ENCODE measurements at regions not wholly inside any gene's neighbourhood (a gene's known extent, or its start where the extent isn't known, plus 50 kb on each side); places are given as distances from the start of the nearest gene placed in this dataset.

GRCh38 chr10:28241741-28242399 is 61.0 kb downstream of the MPP7 start:
- TF ChIP-seq CTCF (IDR thresholded peaks at IDR 0.05), result peak; percentile 58 to 88 (median 83)
- TF ChIP-seq POLR2A (IDR thresholded peaks at IDR 0.05), result no peak
- TF ChIP-seq POLR2AphosphoS5 (IDR thresholded peaks at IDR 0.05), result no peak

All from upper lobe of left lung (tissue), 4 donors.